Endodermal cell (in vitro differentiated cells): ENCODE measurements at regions not wholly inside any gene's neighbourhood (a gene's known extent, or its start where the extent isn't known, plus 50 kb on each side); places are given as distances from the start of the nearest gene placed in this dataset.

Experiments used
- DNase-seq: peaks from one replicate; pipeline ENCODE4 v3.0.0-alpha.2; 2017
- H3K27ac ChIP-seq: 2 replicates; pipeline ENCODE4 v1.5.1; 2013; ENCODE audit warnings: mild to moderate bottlenecking, low read depth, low read length, moderate library complexity
- H3K27me3 ChIP-seq: 2 replicates; pipeline ENCODE4 v1.6.1; 2013; ENCODE audit warnings: mild to moderate bottlenecking, low read length, moderate library complexity; ENCODE audit not compliant: insufficient read depth, control insufficient read depth, poor library complexity, severe bottlenecking
- H3K36me3 ChIP-seq: 2 replicates; pipeline ENCODE4 v1.7.0; 2013; ENCODE audit warnings: mild to moderate bottlenecking, low read length, moderate library complexity; ENCODE audit not compliant: control insufficient read depth, insufficient read depth
- H3K4me1 ChIP-seq: one replicate; pipeline ENCODE4 v1.7.0; 2013; ENCODE audit warnings: low read length; ENCODE audit not compliant: control insufficient read depth, insufficient read depth
- H3K4me3 ChIP-seq: 2 replicates; pipeline ENCODE4 v1.5.1; 2013; ENCODE audit warnings: mild to moderate bottlenecking, low read length, moderate library complexity
- H3K9ac ChIP-seq: 2 replicates; pipeline ENCODE4 v1.6.1; 2013; ENCODE audit warnings: mild to moderate bottlenecking, low read length, moderate library complexity; ENCODE audit not compliant: poor library complexity, severe bottlenecking; ENCODE audit errors: extremely low read depth
- H3K9me3 ChIP-seq: 2 replicates; pipeline ENCODE4 v1.6.1; 2013; ENCODE audit warnings: mild to moderate bottlenecking, low read length, moderate library complexity; ENCODE audit not compliant: control insufficient read depth
- H3K27ac Mint-ChIP-seq: 2 replicates; pipeline ENCODE4 v1.8.0; 2020; ENCODE audit warnings: mixed read lengths
- H3K27me3 Mint-ChIP-seq: 2 replicates; pipeline ENCODE4 v1.8.0; 2021; ENCODE audit warnings: mild to moderate bottlenecking, mixed read lengths; ENCODE audit not compliant: insufficient read depth
- H3K36me3 Mint-ChIP-seq: 2 replicates; pipeline ENCODE4 v1.8.0; 2020; ENCODE audit warnings: low read depth, mixed read lengths
- H3K4me1 Mint-ChIP-seq: 2 replicates; pipeline ENCODE4 v1.8.0; 2020; ENCODE audit warnings: mixed read lengths
- H3K4me3 Mint-ChIP-seq: 2 replicates; pipeline ENCODE4 v1.8.0; 2020; ENCODE audit warnings: mild to moderate bottlenecking, moderate library complexity, mixed read lengths
- H3K9me3 Mint-ChIP-seq: 2 replicates; pipeline ENCODE4 v1.8.0; 2020; ENCODE audit warnings: mild to moderate bottlenecking, mixed read lengths
- WGBS, 2 experiments: methylation state at CpG; one replicate each; pipeline versions ENCODE4 v1.1.5 to v1.1.7; 2013; ENCODE audit warnings: missing lambda C conversion rate in 2 of 2, mixed read lengths in 1 of 2; ENCODE audit not compliant: insufficient coverage in 1 of 2, insufficient read length in 1 of 2; 5-methylcytosine and 5-hydroxymethylcytosine counted together
- TF ChIP-seq, protein P1 (sequence below): fragments of 200-600 bp; sonication (generic); conservative IDR thresholded peaks from 2 replicates; pipeline ENCODE4 v1.5.0; 2021; ENCODE audit warnings: antibody characterized with exemption, mild to moderate bottlenecking

GRCh38 chr4:60384516-60384915 lies 815.6 kb upstream of the ADGRL3 start:
- Mint-ChIP-seq H3K9me3 (peaks cover 4% of the 10 kb centered on the region), H3K27ac (no peak overlapping the region), H3K4me1 (no peaks in the 10 kb centered on the region), H3K27me3 (no peaks in the 10 kb centered on the region), H3K36me3 (no peaks in the 10 kb centered on the region), H3K4me3 (no peak overlapping the region)
- Histone ChIP-seq H3K27me3 (no peaks in the 10 kb centered on the region), H3K36me3 (no peaks in the 10 kb centered on the region), H3K4me1 (no peaks in the 10 kb centered on the region), H3K9ac (no peak overlapping the region), H3K4me3 (no peak overlapping the region), H3K9me3 (no peaks in the 10 kb centered on the region), H3K27ac (no peak overlapping the region)
- 100% methylated on average over 2 of the region's 2 CpGs; no CpG with 5 or more reads in 1 of the 2 experiments for WGBS, 2 experiments
- no peak for DNase-seq
- TF ChIP-seq, protein P1, sequence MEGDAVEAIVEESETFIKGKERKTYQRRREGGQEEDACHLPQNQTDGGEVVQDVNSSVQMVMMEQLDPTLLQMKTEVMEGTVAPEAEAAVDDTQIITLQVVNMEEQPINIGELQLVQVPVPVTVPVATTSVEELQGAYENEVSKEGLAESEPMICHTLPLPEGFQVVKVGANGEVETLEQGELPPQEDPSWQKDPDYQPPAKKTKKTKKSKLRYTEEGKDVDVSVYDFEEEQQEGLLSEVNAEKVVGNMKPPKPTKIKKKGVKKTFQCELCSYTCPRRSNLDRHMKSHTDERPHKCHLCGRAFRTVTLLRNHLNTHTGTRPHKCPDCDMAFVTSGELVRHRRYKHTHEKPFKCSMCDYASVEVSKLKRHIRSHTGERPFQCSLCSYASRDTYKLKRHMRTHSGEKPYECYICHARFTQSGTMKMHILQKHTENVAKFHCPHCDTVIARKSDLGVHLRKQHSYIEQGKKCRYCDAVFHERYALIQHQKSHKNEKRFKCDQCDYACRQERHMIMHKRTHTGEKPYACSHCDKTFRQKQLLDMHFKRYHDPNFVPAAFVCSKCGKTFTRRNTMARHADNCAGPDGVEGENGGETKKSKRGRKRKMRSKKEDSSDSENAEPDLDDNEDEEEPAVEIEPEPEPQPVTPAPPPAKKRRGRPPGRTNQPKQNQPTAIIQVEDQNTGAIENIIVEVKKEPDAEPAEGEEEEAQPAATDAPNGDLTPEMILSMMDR, result no peak

- H3K27me3 ChIP-seq, result no peaks in the 10 kb centered on the region
- no peak overlapping the region for H3K4me3 Mint-ChIP-seq
- no peak overlapping the region for H3K4me3 ChIP-seq
- H3K9me3 ChIP-seq, result no peaks in the 10 kb centered on the region
- H3K4me1 ChIP-seq, result no peaks in the 10 kb centered on the region
- H3K36me3 Mint-ChIP-seq, result no peaks in the 10 kb centered on the region
- no peaks in the 10 kb centered on the region for H3K36me3 ChIP-seq
- 93 to 100% methylated on average over 2 to 4 of the region's 4 CpGs for WGBS, 2 experiments
- no peak overlapping the region for H3K27ac ChIP-seq
- no peaks in the 10 kb centered on the region for H3K4me1 Mint-ChIP-seq
- TF ChIP-seq, protein P1, result no peak
- H3K27me3 Mint-ChIP-seq, result no peaks in the 10 kb centered on the region
- DNase-seq, result no peak
- H3K9me3 Mint-ChIP-seq, result peaks cover 13% of the 10 kb centered on the region
- H3K27ac Mint-ChIP-seq, result no peak overlapping the region
- no peak overlapping the region for H3K9ac ChIP-seq
Measured at GRCh38 chr4:60389633-60390032, 810.5 kb upstream of the ADGRL3 start.

- no peaks in the 10 kb centered on the region for H3K4me1 ChIP-seq
Measured at GRCh38 chr4:60396341-60397049, 803.6 kb upstream of the ADGRL3 start.

More at GRCh38 chr4:60396341-60397049, 803.6 kb upstream of the ADGRL3 start:
- Mint-ChIP-seq H3K27ac (no peak overlapping the region), H3K4me1 (peaks cover 2% of the 10 kb centered on the region), H3K36me3 (no peaks in the 10 kb centered on the region), H3K9me3 (peaks cover 3% of the 10 kb centered on the region), H3K4me3 (no peak overlapping the region), H3K27me3 (no peaks in the 10 kb centered on the region)
- Histone ChIP-seq H3K9ac (no peak overlapping the region), H3K9me3 (no peaks in the 10 kb centered on the region), H3K27ac (no peak overlapping the region), H3K4me3 (no peak overlapping the region), H3K36me3 (no peaks in the 10 kb centered on the region), H3K27me3 (no peaks in the 10 kb centered on the region)
- WGBS, 2 experiments, result 93 to 100% methylated on average over 1 to 5 of the region's 5 CpGs
- DNase-seq, result no peak
- TF ChIP-seq, protein P1, result no peak
